PFSK-1 (cell line): ENCODE measurements at regions not wholly inside any gene's neighbourhood (a gene's known extent, or its start where the extent isn't known, plus 50 kb on each side); places are given as distances from the start of the nearest gene placed in this dataset.

Source experiments
- FOXP2 ChIP-seq: optimal IDR thresholded peaks from 2 replicates; pipeline ENCODE3; 2011; ENCODE audit warnings: borderline replicate concordance, control low read depth, inconsistent platforms; ENCODE audit not compliant: insufficient read depth; ENCODE audit errors: extremely low read length, extremely low read depth
- POLR2AphosphoS5 ChIP-seq: IDR thresholded peaks from 2 replicates; pipeline ENCODE4 v1.6.1; 2012; ENCODE audit warnings: low read depth, mild to moderate bottlenecking, control low read depth, low read length, moderate library complexity
- REST ChIP-seq, 2 experiments: IDR thresholded peaks; 2 replicates each; pipeline versions ENCODE4 v1.6.1 to v1.8.0; 2011 to 2012; ENCODE audit warnings: low read depth in 2 of 2, low read length in 2 of 2, control low read depth in 1 of 2, inconsistent platforms in 1 of 2, mild to moderate bottlenecking in 1 of 2, moderate library complexity in 1 of 2; ENCODE audit not compliant: insufficient read depth in 1 of 2
- SIN3A ChIP-seq: IDR thresholded peaks from 2 replicates; pipeline ENCODE4 v1.6.1; 2012; ENCODE audit warnings: mild to moderate bottlenecking, low read length, moderate library complexity, borderline replicate concordance; ENCODE audit not compliant: insufficient read depth
- TAF1 ChIP-seq: IDR thresholded peaks from 2 replicates; pipeline ENCODE4 v1.6.1; 2012; ENCODE audit warnings: low read length, control low read depth, borderline replicate concordance; ENCODE audit not compliant: insufficient read depth

- TF ChIP-seq REST (IDR thresholded peaks at IDR 0.05; ENCODE audit: insufficient read depth in 1 of 2, low read depth in 2 of 2, low read length in 2 of 2): no peak
Measured at GRCh38 chr3:159897331-159898075, 91.1 kb upstream of the IL12A start.

GRCh38 chr3:159898147-159898546 lies 90.5 kb upstream of the IL12A start:
- no peak for TF ChIP-seq REST (IDR thresholded peaks at IDR 0.05; ENCODE audit: insufficient read depth in 1 of 2, low read depth in 2 of 2, low read length in 2 of 2)
- TF ChIP-seq SIN3A: no peak
- TF ChIP-seq POLR2AphosphoS5: no peak
- TF ChIP-seq FOXP2: no peak
- no peak for TF ChIP-seq TAF1

- TF ChIP-seq FOXP2: no peak
- no peak for TF ChIP-seq POLR2AphosphoS5
- no peak for TF ChIP-seq REST (IDR thresholded peaks at IDR 0.05; ENCODE audit: insufficient read depth in 1 of 2, low read depth in 2 of 2, low read length in 2 of 2)
- no peak for TF ChIP-seq SIN3A
- TF ChIP-seq TAF1: no peak
Measured at GRCh38 chr3:159899166-159899565, 89.5 kb upstream of the IL12A start.

GRCh38 chr3:159902546-159903314 lies 85.9 kb upstream of the IL12A start:
- TF ChIP-seq FOXP2: no peak
- TF ChIP-seq TAF1: no peak
- no peak for TF ChIP-seq POLR2AphosphoS5

GRCh38 chr3:159904455-159904854 lies 84.2 kb upstream of the IL12A start:
- no peak for TF ChIP-seq POLR2AphosphoS5
- TF ChIP-seq FOXP2: no peak
- no peak for TF ChIP-seq TAF1
- no peak for TF ChIP-seq SIN3A
- TF ChIP-seq REST (IDR thresholded peaks at IDR 0.05; ENCODE audit: insufficient read depth in 1 of 2, low read depth in 2 of 2, low read length in 2 of 2): no peak
